Suprapubic skin (tissue), 4 donors: ENCODE measurements at regions not wholly inside any gene's neighbourhood (a gene's known extent, or its start where the extent isn't known, plus 50 kb on each side); places are given as distances from the start of the nearest gene placed in this dataset.

Source experiments
- CTCF ChIP-seq, 2 donors: fragments of 200-600 bp in 1 of 2; fragments of 450-650 bp in 1 of 2; sonication (generic) in 1 of 2; IDR thresholded peaks; one replicate each; pipeline ENCODE4 v1.5.1; 2016 to 2019; ENCODE audit warnings: antibody characterized with exemption in 2 of 2, mild to moderate bottlenecking in 1 of 2, moderate library complexity in 1 of 2
- EP300 ChIP-seq: sonication (generic); formaldehyde crosslinking; IDR thresholded peaks from one replicate; pipeline ENCODE4 v1.6.1; 2017; ENCODE audit warnings: antibody characterized with exemption
- POLR2A ChIP-seq, 2 donors: fragments of 450-650 bp; IDR thresholded peaks; one replicate each; pipeline ENCODE4 v1.6.1; 2017; ENCODE audit warnings: antibody characterized with exemption in 2 of 2, mild to moderate bottlenecking in 2 of 2, moderate library complexity in 2 of 2
- POLR2AphosphoS5 ChIP-seq, 3 donors: sonication (generic); formaldehyde crosslinking; IDR thresholded peaks; one replicate each; pipeline ENCODE4 v1.6.1; 2017; ENCODE audit warnings: antibody characterized with exemption in 3 of 3

GRCh38 chr21:24055696-24056095 is 1551.6 kb downstream of the MRPL39 start:
- TF ChIP-seq POLR2AphosphoS5 (IDR thresholded peaks at IDR 0.05) (no peak), CTCF (IDR thresholded peaks at IDR 0.05) (no peak), EP300 (no peak), POLR2A (IDR thresholded peaks at IDR 0.05) (no peak)
